NCI-H1694 (cell line): ENCODE measurements at regions not wholly inside any gene's neighbourhood (a gene's known extent, or its start where the extent isn't known, plus 50 kb on each side); places are given as distances from the start of the nearest gene placed in this dataset.
"Not testable (repeated sequence)": the region's sequence is repeated elsewhere in the genome, so short reads cannot be mapped to it uniquely, and the experiment has no call there.

Experiments used
- DNase-seq: peaks from one replicate; lab custom pipeline; 2025; lab: John Stamatoyannopoulos, UW

- no peak for DNase-seq
Measured at GRCh38 chr2:234797566-234798250, 154.1 kb upstream of the SH3BP4 start.

- no peak for DNase-seq
Measured at GRCh38 chr2:234796045-234796591, 155.7 kb upstream of the SH3BP4 start.

- DNase-seq: no peak
Measured at GRCh38 chr2:234795272-234795920, 156.4 kb upstream of the SH3BP4 start.

GRCh38 chr2:234794866-234795265, 157.0 kb upstream of the SH3BP4 start:
- DNase-seq: no peak

- no peak for DNase-seq
Measured at GRCh38 chr2:234793212-234793785, 158.5 kb upstream of the SH3BP4 start.

GRCh38 chr2:234792621-234793022, 159.2 kb upstream of the SH3BP4 start:
- DNase-seq: no peak

- not testable (repeated sequence) for DNase-seq
Measured at GRCh38 chr2:234792096-234792495, 159.7 kb upstream of the SH3BP4 start.

GRCh38 chr2:234790380-234790779, 161.4 kb upstream of the SH3BP4 start:
- no peak for DNase-seq

- no peak for DNase-seq
Measured at GRCh38 chr2:234789556-234790325, 162.1 kb upstream of the SH3BP4 start.

GRCh38 chr2:234788841-234789240, 163.0 kb upstream of the SH3BP4 start:
- DNase-seq: no peak

GRCh38 chr2:234788381-234788780, 163.4 kb upstream of the SH3BP4 start:
- DNase-seq: no peak

GRCh38 chr2:234787114-234787513, 164.7 kb upstream of the SH3BP4 start:
- DNase-seq: no peak

- no peak for DNase-seq
Measured at GRCh38 chr2:234773764-234774409, 177.9 kb upstream of the SH3BP4 start.

GRCh38 chr2:234773129-234773528, 178.7 kb upstream of the SH3BP4 start:
- no peak for DNase-seq

- no peak for DNase-seq
Measured at GRCh38 chr2:234772733-234773060, 179.1 kb upstream of the SH3BP4 start.

GRCh38 chr2:234771980-234772732, 179.7 kb upstream of the SH3BP4 start:
- no peak for DNase-seq

GRCh38 chr2:234771176-234771575, 180.6 kb upstream of the SH3BP4 start:
- DNase-seq: no peak

- DNase-seq: no peak
Measured at GRCh38 chr2:234770715-234771141, 181.1 kb upstream of the SH3BP4 start.

GRCh38 chr2:234770031-234770506, 181.7 kb upstream of the SH3BP4 start:
- no peak for DNase-seq

- no peak for DNase-seq
Measured at GRCh38 chr2:234768608-234769196, 183.1 kb upstream of the SH3BP4 start.

- no peak for DNase-seq
Measured at GRCh38 chr2:234765279-234765678, 186.5 kb upstream of the SH3BP4 start.
